MG63 (cell line): ENCODE measurements at regions not wholly inside any gene's neighbourhood (a gene's known extent, or its start where the extent isn't known, plus 50 kb on each side); places are given as distances from the start of the nearest gene placed in this dataset.
A peak's percentile ranks its signal among the peaks of the same experiment; 100 is the strongest.

Source experiments
- DNase-seq: peaks from one replicate; pipeline ENCODE4 v3.0.0-alpha.2; 2020
- H3K27me3 ChIP-seq: fragments of 250-450 bp; sonication (Bioruptor Pico); 2 replicates; pipeline ENCODE4 v1.5.1; 2020; ENCODE audit warnings: mild to moderate bottlenecking, moderate library complexity
- H3K36me3 ChIP-seq: fragments of 250-450 bp; sonication (Bioruptor Pico); 2 replicates; pipeline ENCODE4 v1.5.1; 2020; ENCODE audit warnings: mild to moderate bottlenecking, moderate library complexity
- H3K4me3 ChIP-seq: fragments of 250-450 bp; sonication (Bioruptor Pico); 2 replicates; pipeline ENCODE4 v1.5.1; 2020; ENCODE audit warnings: mild to moderate bottlenecking, moderate library complexity
- H3K9me3 ChIP-seq: fragments of 250-450 bp; sonication (Bioruptor Pico); 2 replicates; pipeline ENCODE4 v1.5.1; 2020; ENCODE audit warnings: mild to moderate bottlenecking, moderate library complexity

DNA sequence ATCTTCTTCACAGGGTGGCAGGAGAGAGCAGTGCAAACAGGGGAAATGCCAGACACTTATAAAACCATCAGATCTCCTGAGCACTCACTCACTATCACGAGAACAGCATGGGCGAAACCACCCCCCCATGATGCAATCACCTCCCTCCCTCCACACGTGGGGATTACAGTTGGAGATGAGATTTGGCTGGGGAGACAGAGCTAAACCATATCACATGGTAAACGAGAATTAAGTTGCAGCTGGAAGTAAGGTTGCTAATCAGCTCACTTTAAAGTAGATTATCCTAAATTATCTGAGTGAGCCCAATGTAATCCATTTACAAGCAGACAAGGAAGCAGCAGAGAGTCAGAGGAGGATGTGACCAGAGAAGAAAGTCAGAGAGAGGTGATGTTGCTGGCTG is 102.2 kb upstream of the IPO5 start:
- no peak for DNase-seq
- Histone ChIP-seq H3K36me3 (no peaks in the 10 kb centered on the region), H3K9me3 (no peaks in the 10 kb centered on the region; the same call in 1 of the 2 replicates), H3K27me3 (peaks cover 5% of the 10 kb centered on the region; the same call in 1 of the 2 replicates), H3K4me3 (no peak overlapping the region)

DNA sequence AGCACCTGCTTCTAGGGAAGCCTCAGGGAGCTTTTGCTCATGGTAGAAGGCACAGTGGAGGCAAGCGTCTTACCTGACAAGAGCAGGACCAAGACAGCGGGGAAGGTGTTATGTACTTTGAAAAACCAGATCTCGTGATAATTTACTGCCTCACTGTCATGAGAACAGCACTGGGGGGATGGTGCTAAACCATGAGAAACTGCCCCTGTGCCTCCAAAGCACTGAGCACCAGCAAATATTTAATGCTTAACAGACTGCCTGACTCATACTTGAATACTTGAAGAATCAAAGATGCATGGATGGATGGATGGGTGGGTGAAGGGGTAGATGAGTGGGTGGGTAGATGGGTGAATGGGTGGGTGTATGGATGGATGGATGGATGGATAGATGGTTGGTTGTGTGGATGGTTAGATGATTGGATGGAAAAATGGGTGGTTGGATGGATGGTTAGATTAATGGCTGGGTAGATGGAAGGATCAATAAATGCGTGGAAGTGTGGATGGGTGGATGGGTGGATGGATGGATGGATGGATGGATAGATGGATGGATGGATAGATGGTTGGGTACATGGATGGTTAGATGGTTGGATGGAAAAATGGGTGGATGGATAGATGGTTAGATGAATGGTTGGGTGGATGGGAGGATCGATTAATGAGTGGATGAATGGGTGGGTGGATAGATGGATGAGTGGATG is 101.1 kb upstream of the IPO5 start:
- Histone ChIP-seq H3K9me3 (no peaks in the 10 kb centered on the region; the same call in 1 of the 2 replicates), H3K27me3 (0 out of 2 replicates have a peak, but pooled peaks cover under 1% of the 10 kb centered on the region), H3K36me3 (no peaks in the 10 kb centered on the region), H3K4me3 (no peak overlapping the region)
- DNase-seq, result no peak

DNA sequence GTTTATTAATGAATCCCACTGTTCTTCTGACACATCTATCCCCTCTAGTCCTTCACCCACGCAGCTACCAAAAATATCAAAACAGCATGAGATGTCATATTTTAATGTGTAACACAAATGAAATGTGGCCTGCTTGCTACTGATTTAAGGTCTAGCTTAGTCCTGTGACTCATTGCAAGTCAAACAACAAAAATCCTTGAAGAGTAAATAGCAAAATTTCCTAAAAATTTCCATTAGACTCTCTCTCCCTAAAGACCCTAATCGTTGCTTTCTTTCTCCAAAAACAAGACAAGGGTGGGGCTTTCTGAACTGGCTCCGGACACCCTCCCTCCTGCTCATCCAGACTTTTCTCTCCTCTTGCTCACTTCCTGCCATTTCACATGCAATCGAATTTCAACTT is 99.9 kb upstream of the IPO5 start:
- Histone ChIP-seq H3K9me3 (no peaks in the 10 kb centered on the region; the same call in 1 of the 2 replicates), H3K36me3 (no peaks in the 10 kb centered on the region), H3K27me3 (no peaks in the 10 kb centered on the region), H3K4me3 (no peak overlapping the region)
- peak; percentile 35 for DNase-seq

DNA sequence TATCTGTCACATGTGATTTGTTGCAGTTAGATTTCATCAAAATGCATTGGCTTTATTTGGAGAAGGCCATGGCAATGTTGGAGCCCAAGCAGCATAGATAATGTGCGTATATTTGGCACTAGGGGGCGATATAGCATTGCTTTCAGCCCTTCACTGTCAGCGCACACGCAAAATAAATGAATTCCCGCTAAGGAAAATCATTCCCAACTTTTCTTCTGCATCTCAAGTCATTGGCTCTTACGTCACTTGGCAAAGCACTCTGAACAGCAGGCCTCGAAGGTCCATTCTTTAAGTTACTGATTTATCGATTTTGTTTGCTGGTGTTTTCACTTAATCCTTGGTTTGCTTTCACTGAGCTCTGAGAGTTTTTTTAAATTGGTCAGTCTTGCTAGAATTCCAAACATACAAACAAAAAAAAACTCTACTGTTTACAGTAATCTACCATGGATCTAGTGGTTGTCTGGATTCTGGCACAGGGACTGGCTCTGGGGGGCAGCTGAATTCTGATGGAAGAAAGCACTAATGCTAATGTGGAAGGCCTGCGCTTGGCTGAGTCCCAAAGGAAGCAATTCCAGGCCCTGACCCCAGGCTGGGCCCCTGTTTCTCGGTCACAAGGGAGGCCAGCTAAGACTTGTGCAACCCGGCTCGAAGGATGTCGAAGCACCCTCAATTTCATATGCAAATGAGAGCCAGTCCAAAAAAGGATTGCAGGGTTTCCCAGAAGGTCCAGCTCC is 97.7 kb upstream of the IPO5 start:
- H3K4me3 ChIP-seq, result no peak overlapping the region
- peak; percentile 45 for DNase-seq
- no peaks in the 10 kb centered on the region for H3K27me3 ChIP-seq
- no peaks in the 10 kb centered on the region; the same call in 1 of the 2 replicates for H3K9me3 ChIP-seq
- no peaks in the 10 kb centered on the region for H3K36me3 ChIP-seq

DNA sequence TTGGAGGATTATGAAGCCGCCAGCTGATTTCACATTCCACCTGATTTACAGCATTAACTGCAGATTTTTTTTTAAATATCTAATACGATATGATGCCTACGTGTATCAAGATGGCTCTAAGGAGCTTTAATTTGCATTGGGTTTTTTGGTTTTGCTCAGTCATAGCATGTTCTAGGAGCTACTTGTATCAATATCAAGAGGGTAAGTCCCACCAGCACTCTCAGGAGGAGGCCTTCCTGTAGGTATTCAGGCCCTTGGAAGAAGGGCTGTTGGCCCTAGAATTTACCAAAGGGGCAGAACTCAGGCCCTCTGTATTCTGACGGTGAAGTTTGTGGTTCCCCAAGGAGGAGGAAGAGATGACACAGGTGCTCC is 97.2 kb upstream of the IPO5 start:
- Histone ChIP-seq H3K27me3 (no peaks in the 10 kb centered on the region), H3K9me3 (no peaks in the 10 kb centered on the region; the same call in 1 of the 2 replicates), H3K36me3 (no peaks in the 10 kb centered on the region), H3K4me3 (no peak overlapping the region)
- no peak for DNase-seq

DNA sequence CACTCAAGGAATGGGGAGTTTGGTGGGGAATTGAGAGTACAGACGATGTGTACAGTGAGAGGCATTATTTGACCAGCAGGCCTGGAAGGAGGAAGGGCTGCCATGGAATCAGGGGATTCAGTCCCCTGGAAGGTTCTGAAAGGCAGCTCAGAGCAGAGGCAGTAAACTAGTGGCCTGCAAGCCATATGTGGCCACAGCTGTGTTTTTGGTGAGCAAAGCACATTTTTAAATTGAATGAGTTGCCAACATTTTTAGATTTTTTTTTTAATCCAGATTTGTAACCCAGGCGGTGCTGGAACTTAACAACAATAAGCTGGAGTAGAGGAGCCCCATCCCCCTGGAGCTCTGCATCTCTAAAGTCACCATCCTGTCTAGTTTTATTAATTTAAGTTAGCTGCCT is 95.3 kb upstream of the IPO5 start:
- Histone ChIP-seq H3K36me3 (no peaks in the 10 kb centered on the region), H3K27me3 (no peaks in the 10 kb centered on the region), H3K4me3 (no peak overlapping the region), H3K9me3 (no peaks in the 10 kb centered on the region)
- no peak for DNase-seq

DNA sequence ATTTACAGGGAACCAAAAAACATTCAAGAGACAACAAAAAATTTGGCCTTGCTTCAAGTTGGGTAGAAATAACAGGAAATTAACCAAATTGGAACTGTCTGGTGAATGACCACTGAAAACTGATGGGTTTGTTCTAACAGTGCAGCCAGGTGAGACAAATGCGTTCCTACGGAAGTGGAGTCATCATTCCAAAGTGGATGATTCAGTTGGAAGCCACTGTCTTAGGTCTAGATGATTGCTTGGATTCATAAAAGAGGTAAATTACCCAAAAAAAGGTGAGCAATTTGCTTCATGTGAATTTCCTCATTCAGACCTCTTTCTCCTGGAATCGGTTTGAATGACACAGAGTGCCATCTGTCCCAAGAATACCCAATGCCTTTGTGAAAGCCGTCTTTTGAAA is 87.1 kb upstream of the IPO5 start:
- no peaks in the 10 kb centered on the region for H3K36me3 ChIP-seq
- no peak overlapping the region for H3K4me3 ChIP-seq
- no peaks in the 10 kb centered on the region for H3K9me3 ChIP-seq
- no peak for DNase-seq
- no peaks in the 10 kb centered on the region for H3K27me3 ChIP-seq

DNA sequence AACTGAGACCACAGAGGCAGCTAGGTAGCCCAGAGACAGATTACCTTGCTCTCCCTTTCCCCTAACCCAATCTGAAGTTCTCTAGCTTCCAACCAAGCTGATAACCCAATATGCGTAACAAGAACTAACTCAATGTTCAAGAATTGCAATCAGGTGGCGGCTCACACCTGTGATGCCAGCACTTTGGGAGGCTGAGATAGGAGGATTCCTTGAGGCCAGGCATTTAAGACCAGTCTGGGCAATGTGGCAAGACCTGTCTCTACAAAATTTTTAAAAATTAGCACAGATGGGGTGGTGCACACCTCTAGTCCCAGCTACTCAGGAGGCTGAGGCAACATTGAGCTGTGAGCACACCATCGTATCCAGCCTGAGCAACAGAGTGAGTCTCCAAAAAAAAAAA is 86.7 kb upstream of the IPO5 start:
- no peaks in the 10 kb centered on the region for H3K27me3 ChIP-seq
- H3K4me3 ChIP-seq, result no peak overlapping the region
- H3K9me3 ChIP-seq, result no peaks in the 10 kb centered on the region
- no peak for DNase-seq
- H3K36me3 ChIP-seq, result no peaks in the 10 kb centered on the region

DNA sequence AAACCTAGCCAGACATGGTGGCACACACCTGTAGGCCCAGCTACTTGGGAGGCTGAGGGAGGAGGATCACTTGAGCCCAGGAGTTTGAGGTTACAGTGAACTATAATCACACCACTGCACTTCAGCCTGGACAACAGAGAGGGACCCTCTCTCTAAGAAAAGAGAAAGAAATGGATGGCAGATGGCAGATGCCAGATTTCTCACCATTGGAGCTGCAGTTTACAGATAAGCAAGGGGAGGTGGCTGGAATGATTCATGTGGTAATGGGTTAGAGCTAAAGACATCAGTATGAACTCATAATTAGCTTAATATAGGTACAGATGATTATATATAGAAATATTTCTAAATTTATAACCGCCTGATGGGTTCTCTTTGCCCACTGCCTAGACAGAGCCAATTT is 80.1 kb upstream of the IPO5 start:
- no peak for DNase-seq

DNA sequence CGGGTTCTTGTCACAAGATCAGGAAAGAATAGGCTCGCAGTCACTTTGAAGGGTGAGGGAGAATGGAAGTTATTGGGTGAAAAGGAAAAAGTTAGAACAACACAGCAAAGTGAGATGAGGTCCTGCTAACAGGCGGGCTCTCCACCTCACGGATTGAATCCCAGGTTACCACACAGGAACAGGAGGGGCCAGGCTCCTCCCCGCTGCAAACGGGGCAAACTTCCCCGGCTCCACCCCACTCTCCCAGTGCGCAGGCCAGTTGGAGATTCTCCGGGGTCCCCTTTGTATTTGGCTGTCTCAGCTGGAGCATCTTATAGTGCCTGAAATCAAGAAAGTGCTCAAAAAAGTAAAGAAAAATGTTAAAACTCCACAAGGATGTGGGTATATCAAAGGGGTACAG is 78.3 kb upstream of the IPO5 start:
- DNase-seq, result no peak
- peak overlapping the region; percentile 16; the same call in 1 of the 2 replicates for H3K4me3 ChIP-seq
- no peaks in the 10 kb centered on the region for H3K27me3 ChIP-seq
- H3K36me3 ChIP-seq, result no peaks in the 10 kb centered on the region
- no peaks in the 10 kb centered on the region for H3K9me3 ChIP-seq

More for the DNA sequence above, 80.1 kb upstream of the IPO5 start:
- Histone ChIP-seq H3K9me3 (no peaks in the 10 kb centered on the region), H3K27me3 (no peaks in the 10 kb centered on the region), H3K36me3 (no peaks in the 10 kb centered on the region), H3K4me3 (no peak overlapping the region)

DNA sequence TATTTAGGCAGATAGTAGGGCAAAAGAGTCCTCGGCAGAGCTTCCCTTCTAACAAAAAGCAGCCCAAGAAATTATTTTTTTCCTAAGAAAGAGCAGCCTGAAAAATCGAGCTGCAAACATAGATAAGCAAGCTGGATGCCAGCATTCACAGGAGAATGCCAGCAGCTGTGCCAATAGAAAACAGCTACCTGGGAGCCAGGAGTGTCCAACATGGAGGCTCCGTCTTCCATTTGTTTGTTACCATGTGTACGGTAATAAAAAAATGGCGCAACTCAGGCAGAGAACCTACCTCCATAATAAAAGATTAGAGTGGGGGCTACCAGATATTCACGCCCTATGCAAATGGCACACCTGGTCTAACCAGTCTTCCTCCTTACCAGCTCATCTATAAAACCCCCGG is 77.6 kb upstream of the IPO5 start:
- H3K9me3 ChIP-seq, result no peaks in the 10 kb centered on the region
- DNase-seq, result no peak

DNA sequence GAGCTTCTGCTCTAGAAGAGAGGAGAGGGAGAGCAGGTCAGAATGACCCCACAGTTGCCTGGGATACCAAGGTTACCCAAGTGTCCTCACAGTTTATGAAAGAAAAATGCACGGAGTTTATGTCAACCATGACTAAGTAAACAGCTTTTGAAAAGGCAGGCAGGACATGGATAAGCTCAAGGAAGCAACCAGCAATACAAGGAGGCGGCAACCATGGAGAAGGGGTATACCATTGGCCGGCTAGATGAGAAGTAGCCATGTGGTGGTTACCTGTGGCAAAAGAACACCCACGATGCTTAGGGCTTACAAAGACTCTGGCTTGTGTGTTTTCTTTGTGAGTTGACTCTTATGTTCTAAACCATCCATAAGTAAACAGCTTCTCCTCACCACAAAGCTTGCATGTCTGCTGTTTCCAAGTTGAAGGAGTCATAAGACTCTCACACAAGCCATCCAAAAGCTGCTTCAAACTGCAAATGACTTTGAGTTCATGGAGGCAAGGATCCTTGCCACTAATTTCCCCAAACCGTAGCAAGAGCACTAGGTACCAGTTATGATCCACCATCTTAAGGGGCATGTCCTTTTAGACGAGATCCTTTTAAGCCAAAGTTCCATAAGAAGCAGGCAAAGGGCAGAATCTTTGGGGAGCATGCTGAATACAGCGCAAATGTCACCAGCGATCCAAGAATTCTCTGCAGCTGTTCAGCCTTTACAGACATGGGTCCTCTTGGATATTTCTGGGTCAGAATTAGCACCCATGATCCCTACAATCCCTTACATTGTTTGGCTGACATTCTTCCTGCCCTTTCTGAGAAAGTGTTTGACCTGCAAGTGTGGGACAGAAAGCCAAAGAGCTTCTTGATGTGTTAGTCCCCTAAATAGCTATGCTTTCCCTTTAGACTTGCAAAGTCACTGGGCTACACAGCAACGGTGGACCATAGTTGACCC is 74.8 kb upstream of the IPO5 start:
- no peaks in the 10 kb centered on the region for H3K36me3 ChIP-seq
- H3K4me3 ChIP-seq, result no peak overlapping the region
- DNase-seq, result no peak
- no peaks in the 10 kb centered on the region for H3K9me3 ChIP-seq
- no peaks in the 10 kb centered on the region for H3K27me3 ChIP-seq

More for the DNA sequence above, 77.6 kb upstream of the IPO5 start:
- Histone ChIP-seq H3K27me3 (no peaks in the 10 kb centered on the region), H3K36me3 (no peaks in the 10 kb centered on the region), H3K4me3 (no peak overlapping the region)

DNA sequence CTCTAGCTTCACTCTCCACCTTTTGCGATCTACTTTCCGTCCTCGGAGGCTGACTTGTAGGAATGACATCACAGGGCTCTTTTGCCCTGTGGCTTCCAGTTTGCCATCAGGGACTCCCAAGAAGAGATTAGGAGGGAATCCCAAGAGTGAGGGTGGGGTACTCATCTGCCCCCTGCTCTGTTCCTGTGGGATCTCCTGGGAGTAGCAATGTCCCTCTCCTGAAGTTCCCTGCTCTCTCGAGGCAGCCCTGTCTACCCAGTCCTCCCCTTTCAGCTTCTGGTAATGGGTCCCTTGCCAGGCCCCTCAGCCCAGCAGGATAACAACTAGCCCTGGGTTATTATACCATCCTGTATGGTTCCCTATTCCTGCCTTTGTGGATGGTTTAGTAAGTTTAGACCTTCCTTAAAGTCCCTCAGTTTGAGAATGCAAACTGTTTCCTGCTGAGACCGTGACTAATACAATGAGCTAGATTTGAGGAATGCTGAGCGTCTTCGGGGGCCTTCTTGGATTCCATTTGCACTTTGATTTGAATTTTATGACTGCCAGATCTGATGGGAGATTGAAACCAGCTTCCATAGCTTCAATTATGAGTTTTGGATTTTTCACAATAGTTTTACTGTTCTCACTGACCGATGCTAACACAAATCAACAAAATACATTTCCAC is 73.7 kb upstream of the IPO5 start:
- Histone ChIP-seq H3K4me3 (no peak overlapping the region), H3K27me3 (no peaks in the 10 kb centered on the region), H3K36me3 (no peaks in the 10 kb centered on the region), H3K9me3 (no peaks in the 10 kb centered on the region)
- DNase-seq, result peak; percentile 54

DNA sequence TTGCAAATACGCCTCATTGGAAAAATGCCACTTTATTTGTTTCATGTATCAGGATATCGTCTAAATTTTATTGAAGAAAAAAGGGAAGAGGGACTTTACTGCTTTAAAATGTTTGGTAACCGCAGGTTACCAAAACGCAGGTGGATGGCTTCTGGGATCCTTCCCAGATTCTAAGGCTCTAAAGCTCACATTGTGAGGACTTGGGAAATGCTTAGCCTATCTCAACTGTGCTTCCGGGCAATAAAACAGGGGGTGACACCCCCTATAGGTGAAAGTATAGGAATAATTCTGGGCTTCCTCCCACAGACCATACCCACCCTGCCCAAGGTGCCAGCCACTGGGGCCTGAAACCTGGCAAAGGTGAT is 73.2 kb upstream of the IPO5 start:
- Histone ChIP-seq H3K9me3 (no peaks in the 10 kb centered on the region), H3K27me3 (no peaks in the 10 kb centered on the region), H3K4me3 (no peak overlapping the region), H3K36me3 (no peaks in the 10 kb centered on the region)
- no peak for DNase-seq

DNA sequence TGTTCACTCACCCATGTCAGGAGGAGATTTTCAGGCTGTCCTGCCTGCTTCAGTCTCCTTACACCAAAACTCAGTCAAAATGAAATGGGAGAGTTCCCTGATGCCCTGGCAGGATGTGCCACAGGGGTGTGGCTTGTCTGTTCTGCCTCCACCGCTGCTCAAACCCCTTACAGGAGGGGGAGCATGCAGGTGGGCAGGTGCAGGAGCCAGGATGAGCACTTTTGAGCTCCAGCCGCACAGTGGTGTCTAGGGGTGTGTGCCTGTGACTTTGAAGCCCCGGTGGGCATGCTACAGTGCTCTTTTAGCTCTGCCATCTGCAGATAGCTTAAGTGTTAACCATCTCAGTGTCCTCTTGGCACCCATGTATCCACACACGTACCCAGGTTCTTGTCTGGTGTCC is 71.9 kb upstream of the IPO5 start:
- H3K4me3 ChIP-seq, result no peak overlapping the region
- H3K36me3 ChIP-seq, result no peaks in the 10 kb centered on the region
- no peak for DNase-seq
- H3K9me3 ChIP-seq, result no peaks in the 10 kb centered on the region
- no peaks in the 10 kb centered on the region for H3K27me3 ChIP-seq

DNA sequence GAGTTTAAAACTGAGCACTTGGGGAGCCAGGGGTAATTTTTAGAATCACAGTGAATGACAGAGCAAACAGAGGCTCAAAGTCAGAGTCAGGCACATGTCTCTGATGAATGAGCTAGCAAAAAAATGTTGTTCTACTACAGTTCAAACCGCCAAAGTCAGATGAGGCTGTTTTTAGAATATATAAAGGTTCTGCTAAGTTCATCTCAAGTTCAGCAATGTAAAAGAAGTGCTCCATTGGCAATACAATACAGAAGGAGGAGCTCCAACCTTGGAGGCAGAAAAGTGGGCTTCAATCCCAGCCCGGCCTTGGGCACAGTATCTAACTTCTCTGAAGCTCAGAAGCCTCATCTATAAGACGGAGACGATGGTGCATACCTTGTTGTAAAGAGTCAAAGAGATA is 70.1 kb upstream of the IPO5 start:
- Histone ChIP-seq H3K36me3 (no peaks in the 10 kb centered on the region), H3K27me3 (no peaks in the 10 kb centered on the region), H3K4me3 (no peak overlapping the region), H3K9me3 (no peaks in the 10 kb centered on the region)
- DNase-seq, result no peak
